GM12878 (cell line): ENCODE measurements at regions not wholly inside any gene's neighbourhood (a gene's known extent, or its start where the extent isn't known, plus 50 kb on each side); places are given as distances from the start of the nearest gene placed in this dataset.

Experiments
- CTCF ChIP-seq, 3 experiments: IDR thresholded peaks in 2 of 3; conservative IDR thresholded peaks in 1 of 3; 2 replicates each; pipeline ENCODE4 v1.5.1; 2011; ENCODE audit warnings: low read depth in 3 of 3, low read length in 3 of 3, mild to moderate bottlenecking in 3 of 3, control low read depth in 2 of 3, moderate library complexity in 2 of 3, inconsistent platforms in 1 of 3, mixed read lengths in 1 of 3; ENCODE audit not compliant: control insufficient read depth in 2 of 3, insufficient read depth in 1 of 3; ENCODE audit errors: extremely low read depth in 1 of 3
- JUNB ChIP-seq: IDR thresholded peaks from 2 replicates; pipeline ENCODE4 v1.6.1; 2016; ENCODE audit warnings: antibody characterized with exemption, mild to moderate bottlenecking
- NR2C2 ChIP-seq: IDR thresholded peaks from 2 replicates; pipeline ENCODE4 v1.6.1; 2011; ENCODE audit warnings: borderline replicate concordance, low read depth; ENCODE audit not compliant: control insufficient read depth, insufficient read length
- POLR2A ChIP-seq: IDR thresholded peaks from 2 replicates; pipeline ENCODE4 v1.6.1; 2011; ENCODE audit warnings: low read depth, mild to moderate bottlenecking, low read length
- POLR2AphosphoS5 ChIP-seq: IDR thresholded peaks from 2 replicates; pipeline ENCODE4 v1.6.1; 2011; ENCODE audit warnings: mild to moderate bottlenecking, low read length, inconsistent platforms
- RAD51 ChIP-seq: fragments of 450-650 bp; IDR thresholded peaks from 2 replicates; pipeline ENCODE4 v1.6.1; 2016; ENCODE audit warnings: moderate library complexity, mild to moderate bottlenecking, inconsistent platforms
- SMAD5 ChIP-seq: IDR thresholded peaks from 2 replicates; pipeline ENCODE4 v1.6.1; 2016; ENCODE audit warnings: antibody characterized with exemption, low read depth
- SREBF1 ChIP-seq: IDR thresholded peaks from 2 replicates; pipeline ENCODE4 v1.6.1; 2012; ENCODE audit warnings: mild to moderate bottlenecking, low read length
- TBL1XR1 ChIP-seq: IDR thresholded peaks from 2 replicates; pipeline ENCODE4 v1.6.1; 2012; ENCODE audit warnings: low read depth, low read length, improper control_type of control experiment
- USF2 ChIP-seq: IDR thresholded peaks from 2 replicates; pipeline ENCODE4 v1.6.1; 2011; ENCODE audit warnings: low read depth, low read length, improper control_type of control experiment, borderline replicate concordance
- ZBTB11 ChIP-seq: fragments of 450-650 bp; formaldehyde crosslinking; IDR thresholded peaks from 2 replicates; pipeline ENCODE4 v1.5.0; 2022; ENCODE audit warnings: mild to moderate bottlenecking, missing genetic modification characterization
- ZZZ3 ChIP-seq: IDR thresholded peaks from 2 replicates; pipeline ENCODE4 v1.6.1; 2011; ENCODE audit warnings: low read depth; ENCODE audit not compliant: control insufficient read depth, insufficient read length
- TF ChIP-seq, protein P1 (sequence below): IDR thresholded peaks from 2 replicates; pipeline ENCODE4 v1.6.1; 2012; ENCODE audit warnings: low read length, inconsistent platforms
- TF ChIP-seq, protein P2 (sequence below): IDR thresholded peaks from 2 replicates; pipeline ENCODE4 v1.6.1; 2011; ENCODE audit warnings: borderline replicate concordance, low read depth, mild to moderate bottlenecking, moderate library complexity, low read length; ENCODE audit not compliant: insufficient read depth, poor library complexity, severe bottlenecking

- TF ChIP-seq, protein P1, sequence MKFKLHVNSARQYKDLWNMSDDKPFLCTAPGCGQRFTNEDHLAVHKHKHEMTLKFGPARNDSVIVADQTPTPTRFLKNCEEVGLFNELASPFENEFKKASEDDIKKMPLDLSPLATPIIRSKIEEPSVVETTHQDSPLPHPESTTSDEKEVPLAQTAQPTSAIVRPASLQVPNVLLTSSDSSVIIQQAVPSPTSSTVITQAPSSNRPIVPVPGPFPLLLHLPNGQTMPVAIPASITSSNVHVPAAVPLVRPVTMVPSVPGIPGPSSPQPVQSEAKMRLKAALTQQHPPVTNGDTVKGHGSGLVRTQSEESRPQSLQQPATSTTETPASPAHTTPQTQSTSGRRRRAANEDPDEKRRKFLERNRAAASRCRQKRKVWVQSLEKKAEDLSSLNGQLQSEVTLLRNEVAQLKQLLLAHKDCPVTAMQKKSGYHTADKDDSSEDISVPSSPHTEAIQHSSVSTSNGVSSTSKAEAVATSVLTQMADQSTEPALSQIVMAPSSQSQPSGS = no peak
- TF ChIP-seq SREBF1 (no peak), POLR2A (no peak), JUNB (no peak), RAD51 (no peak), USF2 (no peak), CTCF (IDR thresholded peaks at IDR 0.05 in 2 of 3, conservative IDR thresholded peaks at IDR 0.05 in 1 of 3; ENCODE audit: control insufficient read depth in 2 of 3, extremely low read depth in 1 of 3, insufficient read depth in 1 of 3, low read depth in 3 of 3, low read length in 3 of 3) (no peak), TBL1XR1 (no peak), NR2C2 (no peak), POLR2AphosphoS5 (no peak), ZBTB11 (CRISPR knock-in tag) (no peak), SMAD5 (no peak), ZZZ3 (no peak)
- TF ChIP-seq, protein P2, sequence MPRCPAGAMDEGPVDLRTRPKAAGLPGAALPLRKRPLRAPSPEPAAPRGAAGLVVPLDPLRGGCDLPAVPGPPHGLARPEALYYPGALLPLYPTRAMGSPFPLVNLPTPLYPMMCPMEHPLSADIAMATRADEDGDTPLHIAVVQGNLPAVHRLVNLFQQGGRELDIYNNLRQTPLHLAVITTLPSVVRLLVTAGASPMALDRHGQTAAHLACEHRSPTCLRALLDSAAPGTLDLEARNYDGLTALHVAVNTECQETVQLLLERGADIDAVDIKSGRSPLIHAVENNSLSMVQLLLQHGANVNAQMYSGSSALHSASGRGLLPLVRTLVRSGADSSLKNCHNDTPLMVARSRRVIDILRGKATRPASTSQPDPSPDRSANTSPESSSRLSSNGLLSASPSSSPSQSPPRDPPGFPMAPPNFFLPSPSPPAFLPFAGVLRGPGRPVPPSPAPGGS = no peak
These were observed 858.8 kb downstream of the TBC1D22A start for GRCh38 chr22:47621253-47621652.
